OCI-LY7 (cell line): ENCODE measurements at regions not wholly inside any gene's neighbourhood (a gene's known extent, or its start where the extent isn't known, plus 50 kb on each side); places are given as distances from the start of the nearest gene placed in this dataset.

Experiments used
- CTCF ChIP-seq: fragments of 200-600 bp; sonication (generic); conservative IDR thresholded peaks from 2 replicates; pipeline ENCODE4 v1.5.1; 2014; ENCODE audit warnings: mild to moderate bottlenecking, antibody characterized with exemption, low read length, moderate library complexity, mixed read lengths
- EZH2phosphoT487 ChIP-seq: fragments of 200-600 bp; sonication (generic); IDR thresholded peaks from 2 replicates; pipeline ENCODE4 v1.6.1; 2018; ENCODE audit warnings: low read depth, borderline replicate concordance, mild to moderate bottlenecking, mixed run types, antibody characterized with exemption, low read length, moderate library complexity, mixed read lengths

DNA sequence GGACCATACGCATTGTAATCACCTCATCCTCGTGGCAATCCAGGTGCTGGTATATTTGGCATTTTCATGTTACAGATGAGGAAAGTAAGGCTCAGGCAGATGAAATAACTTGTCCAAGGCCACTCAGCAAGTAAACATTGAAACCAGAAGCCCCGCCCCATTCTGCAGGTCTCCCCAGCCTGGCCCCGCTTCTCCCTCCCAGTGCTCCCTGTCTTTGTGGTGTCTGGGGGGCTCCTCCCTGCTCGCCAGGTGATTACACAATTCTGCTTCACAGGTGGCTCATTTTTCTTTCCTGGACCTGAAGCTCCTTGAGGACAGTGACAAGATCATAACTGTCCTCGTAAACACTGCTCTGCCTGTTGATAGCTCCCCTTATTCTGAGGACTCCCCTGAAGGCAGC, 531.5 kb upstream of the B3GAT1 start:
- TF ChIP-seq CTCF (no peak), EZH2phosphoT487 (no peak)
